ENCODE measurements at regions not wholly inside any gene's neighbourhood (a gene's known extent, or its start where the extent isn't known, plus 50 kb on each side); places are given as distances from the start of the nearest gene placed in this dataset.
"Not testable (repeated sequence)": the region's sequence is repeated elsewhere in the genome, so short reads cannot be mapped to it uniquely, and the experiment has no call there.

DNA sequence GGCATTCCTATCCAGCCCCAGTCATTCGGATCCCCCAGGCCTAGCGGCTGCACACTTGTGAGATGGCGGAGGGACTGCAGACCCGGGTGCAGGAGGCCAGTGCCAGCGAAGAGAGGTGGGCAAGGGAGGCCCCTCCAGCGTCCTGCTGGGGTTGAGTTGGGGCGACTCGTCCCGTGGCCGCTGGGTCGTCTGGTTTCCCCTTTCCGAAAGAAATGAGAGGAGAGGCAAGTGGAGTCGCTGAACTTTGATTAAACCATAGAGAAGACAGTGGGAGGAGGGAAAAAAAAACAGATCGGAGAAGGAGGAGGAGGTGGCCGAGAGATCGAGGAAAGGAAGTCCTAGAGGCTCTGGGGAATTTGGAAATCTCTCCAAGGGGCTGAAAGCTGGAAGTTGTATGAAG lies 465.2 kb upstream of the ZNG1F start:
- H4K20me1 ChIP-seq (ENCODE audit: insufficient read depth); H3K4me1 ChIP-seq (ENCODE audit: control insufficient read depth in 1 of 2, insufficient read depth in 2 of 2, low read length in 2 of 2); H3K9ac ChIP-seq (ENCODE audit: low read length); H3K9me3 ChIP-seq (ENCODE audit: control insufficient read depth in 1 of 2, insufficient read depth in 1 of 2, low read depth in 1 of 2, low read length in 2 of 2); H3K27ac ChIP-seq (ENCODE audit: low read depth, low read length); DNase-seq (ENCODE audit: low read depth, low spot score); BruUV-seq (replicated peaks); POLR2A ChIA-PET; H3K4me2 ChIP-seq (ENCODE audit: low read length); RAD21 ChIA-PET (ENCODE audit: low non-redundant PET in 1 of 2, low total read pairs in 2 of 2, uncharacterized antibody in 2 of 2, unreplicated experiment in 2 of 2); H3K4me3 ChIP-seq (replicated peaks in 1 of 2; ENCODE audit: low read depth in 1 of 2, low read length in 2 of 2); intact Hi-C loops (cut with micrococcal nuclease); H2AFZ ChIP-seq (ENCODE audit: low read depth, low read length, poor library complexity, severe bottlenecking); CTCF ChIA-PET; ATAC-seq; H3K36me3 ChIP-seq (ENCODE audit: control insufficient read depth in 1 of 2, insufficient read depth in 2 of 2, low read length in 2 of 2); H3K27me3 ChIP-seq (ENCODE audit: insufficient read depth, low read length); H3K9me2 ChIP-seq (ENCODE audit: insufficient read depth); H3K79me2 ChIP-seq (ENCODE audit: insufficient read depth, low read length): not testable (repeated sequence)

DNA sequence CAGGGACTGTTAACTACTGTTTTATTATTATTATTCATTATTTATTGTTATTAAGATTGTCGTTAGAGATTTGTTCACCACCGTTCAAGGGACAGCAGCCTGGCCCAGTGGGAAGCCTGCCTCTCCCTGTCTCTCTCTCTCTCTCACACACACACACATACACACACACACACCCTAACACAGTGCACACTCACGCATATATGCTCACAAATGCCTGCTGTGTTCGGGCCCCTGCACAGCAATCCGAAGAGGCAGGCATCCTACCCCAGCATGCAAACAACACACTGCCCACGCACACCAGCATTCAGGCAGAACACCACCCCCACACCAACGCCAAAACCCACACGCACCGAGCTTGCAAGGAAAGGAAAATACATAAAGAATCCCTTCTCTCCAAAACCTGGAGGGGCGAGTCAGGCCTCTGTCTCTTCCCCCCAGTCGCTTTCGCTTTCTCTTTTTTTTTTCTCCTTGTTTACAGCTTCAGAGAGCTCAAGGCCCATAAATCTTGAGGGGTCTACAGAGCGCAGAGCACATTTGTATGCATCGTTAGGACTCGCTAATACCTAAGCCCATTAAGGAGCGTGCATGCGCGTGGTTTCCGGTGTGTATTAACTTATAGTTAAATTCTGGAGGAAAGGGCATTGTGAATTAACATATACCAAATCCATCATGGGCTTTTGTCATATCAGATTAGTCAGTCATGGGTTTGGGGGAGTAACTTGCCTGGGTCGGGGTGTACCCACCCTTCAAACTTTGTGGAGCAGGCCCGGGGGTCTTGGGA lies 464.6 kb upstream of the ZNG1F start:
- POLR2A ChIA-PET; ATAC-seq; H3K79me2 ChIP-seq (ENCODE audit: insufficient read depth, low read length); H3K4me2 ChIP-seq (ENCODE audit: low read length); RAD21 ChIA-PET (ENCODE audit: low non-redundant PET in 1 of 2, low total read pairs in 2 of 2, uncharacterized antibody in 2 of 2, unreplicated experiment in 2 of 2); H4K20me1 ChIP-seq (ENCODE audit: insufficient read depth); DNase-seq (ENCODE audit: low read depth, low spot score); intact Hi-C loops (cut with micrococcal nuclease); H3K4me3 ChIP-seq (replicated peaks in 1 of 2; ENCODE audit: low read depth in 1 of 2, low read length in 2 of 2); H2AFZ ChIP-seq (ENCODE audit: low read depth, low read length, poor library complexity, severe bottlenecking); H3K27me3 ChIP-seq (ENCODE audit: insufficient read depth, low read length); H3K4me1 ChIP-seq (ENCODE audit: control insufficient read depth in 1 of 2, insufficient read depth in 2 of 2, low read length in 2 of 2); H3K9ac ChIP-seq (ENCODE audit: low read length); H3K27ac ChIP-seq (ENCODE audit: low read depth, low read length); H3K9me3 ChIP-seq (ENCODE audit: control insufficient read depth in 1 of 2, insufficient read depth in 1 of 2, low read depth in 1 of 2, low read length in 2 of 2); H3K36me3 ChIP-seq (ENCODE audit: control insufficient read depth in 1 of 2, insufficient read depth in 2 of 2, low read length in 2 of 2); H3K9me2 ChIP-seq (ENCODE audit: insufficient read depth); BruUV-seq (replicated peaks); CTCF ChIA-PET: not testable (repeated sequence)

DNA sequence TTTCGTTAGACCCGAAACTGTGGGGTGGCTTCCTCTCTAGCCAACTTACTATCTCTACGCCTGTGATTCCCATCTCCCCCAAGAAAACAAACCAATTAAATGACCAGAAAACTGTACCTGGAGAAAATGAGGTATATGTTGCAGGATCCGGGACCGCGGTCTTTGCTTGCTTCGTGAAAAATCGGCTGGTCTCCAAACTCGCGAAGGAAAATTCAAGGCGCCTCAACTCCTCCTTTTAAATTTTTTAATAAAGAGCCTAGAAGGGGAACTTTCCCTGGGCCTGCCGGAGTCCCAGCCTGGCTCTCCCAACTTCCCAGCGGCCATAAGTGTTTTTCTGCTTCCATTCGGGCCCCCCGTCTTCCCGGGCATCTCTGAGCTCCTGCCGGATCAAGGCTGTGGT lies 463.7 kb upstream of the ZNG1F start:
- CTCF ChIA-PET; H3K9me3 ChIP-seq (ENCODE audit: control insufficient read depth in 1 of 2, insufficient read depth in 1 of 2, low read depth in 1 of 2, low read length in 2 of 2); H3K9ac ChIP-seq (ENCODE audit: low read length): not testable (repeated sequence)

DNA sequence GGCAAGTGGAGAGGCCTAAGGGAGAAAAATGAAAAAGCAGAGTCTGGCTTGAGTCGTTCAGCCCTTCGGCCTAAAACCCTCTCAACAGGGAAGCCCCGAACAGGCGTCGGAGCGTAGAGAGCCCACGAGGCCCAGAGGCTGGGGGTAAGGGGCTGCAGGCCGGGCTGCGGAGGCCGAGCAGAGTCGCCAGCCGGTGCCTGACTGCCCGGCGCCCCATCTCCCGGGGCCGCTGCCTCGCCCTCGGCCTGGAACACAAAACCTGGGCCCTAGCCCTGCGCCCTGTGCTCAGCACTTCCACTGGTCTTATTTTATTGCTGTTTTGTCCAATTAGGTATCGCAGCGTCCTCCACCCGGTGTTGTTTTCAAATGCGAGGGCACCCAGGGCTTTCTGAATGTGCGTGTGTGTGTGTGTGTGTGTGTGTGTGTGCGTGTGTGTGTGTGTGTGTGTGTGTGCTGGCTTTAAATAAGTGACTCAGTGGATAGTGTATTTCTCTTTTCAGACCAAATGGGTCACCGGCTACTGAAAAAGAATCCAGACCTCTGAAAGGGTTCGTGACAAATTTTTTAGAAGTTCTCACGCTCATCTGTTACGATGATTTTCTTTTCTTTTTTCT lies 463.1 kb upstream of the ZNG1F start:
- H3K79me2 ChIP-seq (ENCODE audit: insufficient read depth, low read length); H3K9me3 ChIP-seq (ENCODE audit: control insufficient read depth in 1 of 2, insufficient read depth in 1 of 2, low read depth in 1 of 2, low read length in 2 of 2); CTCF ChIA-PET; H2AFZ ChIP-seq (ENCODE audit: low read depth, low read length, poor library complexity, severe bottlenecking); H3K4me1 ChIP-seq (ENCODE audit: control insufficient read depth in 1 of 2, insufficient read depth in 2 of 2, low read length in 2 of 2); H3K9ac ChIP-seq (ENCODE audit: low read length); RAD21 ChIA-PET (ENCODE audit: low non-redundant PET in 1 of 2, low total read pairs in 2 of 2, uncharacterized antibody in 2 of 2, unreplicated experiment in 2 of 2); BruUV-seq (replicated peaks); POLR2A ChIA-PET; H3K9me2 ChIP-seq (ENCODE audit: insufficient read depth); H4K20me1 ChIP-seq (ENCODE audit: insufficient read depth); intact Hi-C loops (cut with micrococcal nuclease); H3K27ac ChIP-seq (ENCODE audit: low read depth, low read length); ATAC-seq; DNase-seq (ENCODE audit: low read depth, low spot score); H3K4me3 ChIP-seq (replicated peaks in 1 of 2; ENCODE audit: low read depth in 1 of 2, low read length in 2 of 2); H3K36me3 ChIP-seq (ENCODE audit: control insufficient read depth in 1 of 2, insufficient read depth in 2 of 2, low read length in 2 of 2); H3K27me3 ChIP-seq (ENCODE audit: insufficient read depth, low read length); H3K4me2 ChIP-seq (ENCODE audit: low read length): not testable (repeated sequence)

More for the DNA sequence above, 463.7 kb upstream of the ZNG1F start:
- H3K4me3 ChIP-seq (replicated peaks in 1 of 2; ENCODE audit: low read depth in 1 of 2, low read length in 2 of 2); RAD21 ChIA-PET (ENCODE audit: low non-redundant PET in 1 of 2, low total read pairs in 2 of 2, uncharacterized antibody in 2 of 2, unreplicated experiment in 2 of 2); DNase-seq (ENCODE audit: low read depth, low spot score); BruUV-seq (replicated peaks); H3K4me2 ChIP-seq (ENCODE audit: low read length); H3K79me2 ChIP-seq (ENCODE audit: insufficient read depth, low read length); H3K9me2 ChIP-seq (ENCODE audit: insufficient read depth); ATAC-seq; H3K27me3 ChIP-seq (ENCODE audit: insufficient read depth, low read length); H2AFZ ChIP-seq (ENCODE audit: low read depth, low read length, poor library complexity, severe bottlenecking); POLR2A ChIA-PET; H3K27ac ChIP-seq (ENCODE audit: low read depth, low read length); intact Hi-C loops (cut with micrococcal nuclease); H3K36me3 ChIP-seq (ENCODE audit: control insufficient read depth in 1 of 2, insufficient read depth in 2 of 2, low read length in 2 of 2); H4K20me1 ChIP-seq (ENCODE audit: insufficient read depth); H3K4me1 ChIP-seq (ENCODE audit: control insufficient read depth in 1 of 2, insufficient read depth in 2 of 2, low read length in 2 of 2): not testable (repeated sequence)

Measured in HCT116 (cell line).